DOHH2 (cell line): ENCODE measurements at regions not wholly inside any gene's neighbourhood (a gene's known extent, or its start where the extent isn't known, plus 50 kb on each side); places are given as distances from the start of the nearest gene placed in this dataset.

Source experiments
- CTCF ChIP-seq: fragments of 200-600 bp; sonication (generic); IDR thresholded peaks from one replicate; pipeline ENCODE4 v1.5.1; 2014; ENCODE audit warnings: antibody characterized with exemption, mild to moderate bottlenecking, low read depth, low read length; ENCODE audit not compliant: poor library complexity, severe bottlenecking
- EZH2phosphoT487 ChIP-seq: fragments of 200-600 bp; sonication (generic); IDR thresholded peaks from 2 replicates; pipeline ENCODE4 v1.6.1; 2017; ENCODE audit warnings: borderline replicate concordance, mild to moderate bottlenecking, antibody characterized with exemption, low read length, moderate library complexity, mixed read lengths

DNA sequence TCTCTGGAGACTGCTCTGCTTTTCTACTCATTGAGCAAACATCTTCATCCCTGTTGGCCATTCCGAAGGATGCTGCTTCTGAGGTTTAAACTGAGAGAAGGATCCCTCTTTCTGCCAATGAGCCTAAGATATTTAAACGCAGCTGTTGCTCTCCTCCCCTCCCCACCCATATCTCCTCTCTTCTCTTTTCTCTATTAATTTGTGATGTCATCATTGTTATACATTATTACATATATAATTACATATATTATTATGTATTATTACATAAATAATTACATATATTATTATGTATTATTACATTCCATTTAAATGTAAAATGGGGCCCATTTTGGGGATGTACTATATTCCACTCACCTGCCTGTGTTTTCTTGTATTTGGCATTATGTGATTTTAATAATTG, 82.7 kb upstream of the JUN start:
- no peak for TF ChIP-seq CTCF
- no peak for TF ChIP-seq EZH2phosphoT487
